ENCODE measurements at regions not wholly inside any gene's neighbourhood (a gene's known extent, or its start where the extent isn't known, plus 50 kb on each side); places are given as distances from the start of the nearest gene placed in this dataset.

DNA sequence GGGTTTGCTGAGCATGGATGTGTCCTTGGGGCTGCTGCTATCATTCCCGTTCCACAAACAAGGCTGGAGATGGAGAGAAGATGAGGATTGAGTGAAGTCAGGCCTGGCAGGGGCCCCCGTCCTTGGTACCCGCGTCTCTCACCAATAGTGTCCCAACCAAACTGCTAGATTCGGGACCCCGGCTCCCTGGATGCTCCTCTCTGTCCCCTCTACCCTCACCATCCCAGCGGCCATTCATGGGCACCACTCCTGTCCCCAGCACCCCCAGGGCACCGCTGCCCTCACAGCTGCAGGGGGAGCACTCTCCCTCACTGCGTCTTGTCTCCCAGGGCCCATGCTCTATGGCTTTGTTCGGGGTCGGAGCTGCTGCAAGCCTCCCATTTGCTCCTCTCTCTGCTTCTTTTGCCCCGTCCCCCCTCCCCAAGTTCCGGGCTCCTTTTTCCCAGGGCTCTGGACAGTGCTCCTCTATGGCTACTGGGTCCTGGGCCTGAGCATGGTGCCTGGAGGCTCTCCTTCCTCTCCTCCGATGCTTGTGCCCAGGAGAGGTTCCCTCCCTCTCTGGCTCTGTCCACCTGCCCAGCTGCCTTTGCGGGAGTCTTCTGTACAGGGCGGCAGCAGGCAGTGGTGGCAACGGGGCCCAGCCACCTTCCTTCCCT lies 219.5 kb downstream of the TEX29 start:
- TF ChIP-seq, protein P1, sequence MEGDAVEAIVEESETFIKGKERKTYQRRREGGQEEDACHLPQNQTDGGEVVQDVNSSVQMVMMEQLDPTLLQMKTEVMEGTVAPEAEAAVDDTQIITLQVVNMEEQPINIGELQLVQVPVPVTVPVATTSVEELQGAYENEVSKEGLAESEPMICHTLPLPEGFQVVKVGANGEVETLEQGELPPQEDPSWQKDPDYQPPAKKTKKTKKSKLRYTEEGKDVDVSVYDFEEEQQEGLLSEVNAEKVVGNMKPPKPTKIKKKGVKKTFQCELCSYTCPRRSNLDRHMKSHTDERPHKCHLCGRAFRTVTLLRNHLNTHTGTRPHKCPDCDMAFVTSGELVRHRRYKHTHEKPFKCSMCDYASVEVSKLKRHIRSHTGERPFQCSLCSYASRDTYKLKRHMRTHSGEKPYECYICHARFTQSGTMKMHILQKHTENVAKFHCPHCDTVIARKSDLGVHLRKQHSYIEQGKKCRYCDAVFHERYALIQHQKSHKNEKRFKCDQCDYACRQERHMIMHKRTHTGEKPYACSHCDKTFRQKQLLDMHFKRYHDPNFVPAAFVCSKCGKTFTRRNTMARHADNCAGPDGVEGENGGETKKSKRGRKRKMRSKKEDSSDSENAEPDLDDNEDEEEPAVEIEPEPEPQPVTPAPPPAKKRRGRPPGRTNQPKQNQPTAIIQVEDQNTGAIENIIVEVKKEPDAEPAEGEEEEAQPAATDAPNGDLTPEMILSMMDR (IDR thresholded peaks at IDR 0.05): no peak
- no peak for TF ChIP-seq POLR2A (IDR thresholded peaks at IDR 0.05)

All from sigmoid colon (tissue), 3 donors.